AG04449 (cell line): ENCODE measurements at regions not wholly inside any gene's neighbourhood (a gene's known extent, or its start where the extent isn't known, plus 50 kb on each side); places are given as distances from the start of the nearest gene placed in this dataset.
"Not testable (repeated sequence)": the region's sequence is repeated elsewhere in the genome, so short reads cannot be mapped to it uniquely, and the experiment has no call there.

Source experiments
- CTCF ChIA-PET: fragments of 350-600 bp; formaldehyde crosslinking; extraction: SDS; loops from one replicate; lab custom pipeline; 2021; ENCODE audit warnings: antibody characterized with exemption; lab: Yijun Ruan, JAX
- POLR2A ChIA-PET: fragments of 400-600, 350-600 bp; formaldehyde crosslinking; extraction: SDS; loops from one replicate; lab custom pipeline; 2020; ENCODE audit warnings: antibody characterized with exemption, inconsistent platforms; lab: Yijun Ruan, JAX
- DNase-seq: peaks from one replicate; pipeline ENCODE4 v3.0.0-alpha.2; 2010; ENCODE audit warnings: low read depth, low spot score
- H3K4me3 ChIP-seq: 2 replicates; pipeline ENCODE4 v1.5.1; 2011; ENCODE audit warnings: low read depth, mild to moderate bottlenecking, control low read depth, low read length
- CTCF ChIP-seq: IDR thresholded peaks from one replicate; pipeline ENCODE4 v1.5.1; 2011; ENCODE audit warnings: mild to moderate bottlenecking, moderate library complexity, low read length, control low read depth, inconsistent platforms; ENCODE audit not compliant: insufficient read depth; ENCODE audit errors: missing control alignments

DNA sequence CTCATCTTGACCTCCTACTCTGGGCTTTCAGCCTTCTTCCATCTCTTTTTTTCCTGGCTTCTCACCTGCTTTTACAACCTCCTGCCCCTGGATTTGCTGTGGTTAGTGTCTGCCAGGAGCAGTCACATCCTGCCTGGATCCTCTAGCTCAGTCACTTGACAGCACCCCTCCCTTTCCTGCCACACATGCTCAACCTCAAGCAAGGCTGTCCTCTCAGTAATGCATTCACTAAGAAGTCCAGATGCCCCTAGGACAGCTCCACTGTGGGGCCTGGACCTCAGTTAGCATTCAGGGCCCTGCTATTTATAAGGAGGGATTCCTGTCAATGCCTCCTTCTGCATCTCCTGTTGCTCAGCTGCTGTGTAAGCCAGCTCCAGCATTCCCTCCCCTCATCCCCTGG lies 275.5 kb downstream of the SMAD2 start:
- no peak for DNase-seq
- no peak overlapping the region for H3K4me3 ChIP-seq
- POLR2A ChIA-PET: no interaction called here
- CTCF ChIA-PET: no interaction called here
- TF ChIP-seq CTCF: no peak

DNA sequence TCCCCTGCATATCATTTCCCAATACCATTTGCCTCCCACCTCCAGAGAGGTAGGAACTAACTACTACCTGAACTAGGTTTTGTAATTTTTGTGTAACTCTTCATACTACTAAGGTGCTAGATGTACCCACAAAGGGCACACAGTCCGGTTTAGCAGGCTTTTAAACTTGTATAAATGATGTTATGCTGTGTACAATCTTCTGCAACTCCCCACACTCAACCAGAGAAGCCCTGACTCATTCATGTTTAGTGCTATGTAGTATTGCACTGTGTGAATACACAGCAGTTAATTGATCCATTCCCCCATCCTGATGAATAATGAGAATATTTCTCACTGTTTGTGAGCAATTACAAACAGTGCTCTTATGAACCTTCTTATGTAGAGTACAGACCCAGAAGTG lies 285.6 kb downstream of the SMAD2 start:
- ChIA-PET POLR2A (no interaction called here), CTCF (no interaction called here)

DNA sequence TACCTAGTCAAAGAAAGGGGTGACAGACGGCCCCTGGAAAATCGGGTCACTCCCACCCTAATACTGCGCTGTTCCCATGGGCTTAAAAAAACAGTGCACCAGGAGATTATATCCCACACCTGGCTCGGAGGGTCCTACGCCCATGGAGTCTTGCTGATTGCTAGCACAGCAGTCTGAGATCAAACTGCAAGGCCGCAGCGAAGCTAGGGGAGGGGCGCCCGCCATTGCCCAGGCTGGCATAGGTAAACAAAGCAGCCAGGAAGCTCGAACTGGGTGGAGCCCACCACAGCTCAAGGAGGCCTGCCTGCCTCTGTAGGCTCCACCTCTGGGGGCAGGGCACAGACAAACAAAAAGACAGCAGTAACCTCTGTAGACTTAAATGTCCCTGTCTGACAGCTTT lies 292.9 kb downstream of the SMAD2 start:
- CTCF ChIA-PET, POLR2A ChIA-PET, DNase-seq, H3K4me3 ChIP-seq: not testable (repeated sequence)

More for the DNA sequence above, 285.6 kb downstream of the SMAD2 start:
- no peak for DNase-seq
- no peak for TF ChIP-seq CTCF
- no peak overlapping the region for H3K4me3 ChIP-seq

DNA sequence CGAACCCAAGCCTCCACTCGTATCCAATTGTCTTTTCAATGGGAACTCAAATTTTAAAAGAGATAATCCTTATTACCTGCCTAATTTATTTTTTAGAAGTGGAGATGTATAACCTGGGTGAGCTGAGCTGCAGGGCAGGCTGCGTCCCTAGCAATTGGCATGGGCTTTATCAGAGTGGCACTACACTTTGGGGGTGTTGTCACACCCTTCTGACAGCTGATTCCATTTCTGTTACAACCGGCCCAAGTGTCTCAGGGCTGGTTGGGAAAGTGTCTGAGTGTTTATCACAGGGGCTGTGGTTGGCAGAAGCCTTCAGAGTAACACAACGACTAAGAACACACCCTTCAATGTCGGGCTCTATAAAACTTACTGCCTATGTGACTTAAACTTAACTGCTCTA lies 295.0 kb downstream of the SMAD2 start:
- ChIA-PET CTCF (no interaction called here), POLR2A (no interaction called here)
- no peak for DNase-seq
- no peak for TF ChIP-seq CTCF
- H3K4me3 ChIP-seq: no peak overlapping the region

DNA sequence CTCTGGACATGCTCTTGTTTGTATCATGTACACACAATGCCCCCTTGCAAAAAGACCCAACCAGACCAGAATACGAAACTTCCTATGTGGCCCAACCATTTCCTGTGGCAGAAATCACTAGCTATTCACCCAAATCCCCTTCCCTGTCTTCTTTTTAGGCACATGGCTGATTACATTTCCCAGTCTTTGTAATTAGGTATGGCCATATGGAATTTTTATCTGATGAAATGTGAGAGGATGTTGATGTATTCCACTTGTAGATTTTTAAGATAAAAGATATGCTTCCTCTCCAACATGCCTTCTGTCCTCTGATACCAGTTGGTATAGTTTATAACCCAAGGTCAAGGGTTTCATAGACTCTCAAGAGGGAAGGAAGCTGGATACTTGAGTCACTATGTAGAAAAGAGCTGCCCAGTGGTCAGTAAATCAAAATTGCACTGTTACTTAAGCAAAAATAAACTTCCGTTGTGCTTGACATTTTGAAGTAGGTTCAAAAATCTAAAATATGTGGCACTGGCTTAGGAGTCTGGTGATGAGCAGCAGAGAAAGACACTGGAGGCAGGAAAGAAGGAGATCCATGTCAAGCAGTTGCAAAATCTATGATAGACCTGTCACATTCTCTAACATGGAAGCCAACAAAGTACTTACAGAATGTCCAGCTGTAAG lies 297.4 kb downstream of the SMAD2 start:
- H3K4me3 ChIP-seq: no peak overlapping the region
- no peak for TF ChIP-seq CTCF
- ChIA-PET POLR2A (interaction anchor here (0.6 kb wide), 1 partner anchor 1159 kb away, joined by 3 read pairs; no protein-coding TSS in a partner anchor), CTCF (no interaction called here)
- DNase-seq: no peak

- no peak for TF ChIP-seq CTCF
- DNase-seq: no peak
- ChIA-PET POLR2A (no interaction called here), CTCF (no interaction called here)
- H3K4me3 ChIP-seq: no peak overlapping the region
These were observed 301.6 kb downstream of the SMAD2 start for GRCh38 chr18:47628893-47629292.

GRCh38 chr18:47628240-47628781 lies 302.1 kb downstream of the SMAD2 start:
- no peak for TF ChIP-seq CTCF
- CTCF ChIA-PET: no interaction called here
- H3K4me3 ChIP-seq: no peak overlapping the region
- POLR2A ChIA-PET: no interaction called here
- DNase-seq: no peak
